ENCODE measurements at regions not wholly inside any gene's neighbourhood (a gene's known extent, or its start where the extent isn't known, plus 50 kb on each side); places are given as distances from the start of the nearest gene placed in this dataset.

DNA sequence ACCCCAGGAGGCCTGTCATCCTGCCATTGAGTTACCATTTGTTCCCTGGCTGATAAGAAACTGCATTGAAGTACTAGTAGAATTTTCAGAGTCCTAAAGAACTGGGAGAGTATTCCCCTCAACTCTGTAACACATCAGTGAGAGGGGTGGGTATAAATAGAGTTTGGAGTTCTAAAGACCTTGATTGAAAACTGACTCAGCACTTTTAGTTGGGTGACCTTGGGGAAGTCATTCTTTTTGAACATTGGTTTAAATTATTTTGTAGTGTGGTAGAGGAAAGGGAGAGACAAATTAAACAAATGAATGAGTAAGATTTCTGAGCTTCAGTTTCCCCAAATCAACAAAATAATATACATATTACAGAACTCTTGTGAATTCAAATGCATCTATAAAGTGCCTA lies 344.5 kb upstream of the THBS1 start:
- no peaks in the 10 kb centered on the region for H3K4me1 ChIP-seq
- no peaks in the 10 kb centered on the region for H3K36me3 ChIP-seq
- H3K27ac ChIP-seq: peak overlapping the region in 1 of 8 donors; percentile 18
- DNase-seq: no peak
- intact Hi-C loops (cut with DNase I; ENCODE audit: low total_unique reads): no loop called here
- H3K27me3 ChIP-seq (replicated peaks in 1 of 7): no peaks in the 10 kb centered on the region
- H3K4me3 ChIP-seq: no peak overlapping the region
- H3K9me3 ChIP-seq: no peaks in the 10 kb centered on the region
- no peak for TF ChIP-seq POLR2AphosphoS5 (IDR thresholded peaks at IDR 0.05)
- TF ChIP-seq, protein P1, sequence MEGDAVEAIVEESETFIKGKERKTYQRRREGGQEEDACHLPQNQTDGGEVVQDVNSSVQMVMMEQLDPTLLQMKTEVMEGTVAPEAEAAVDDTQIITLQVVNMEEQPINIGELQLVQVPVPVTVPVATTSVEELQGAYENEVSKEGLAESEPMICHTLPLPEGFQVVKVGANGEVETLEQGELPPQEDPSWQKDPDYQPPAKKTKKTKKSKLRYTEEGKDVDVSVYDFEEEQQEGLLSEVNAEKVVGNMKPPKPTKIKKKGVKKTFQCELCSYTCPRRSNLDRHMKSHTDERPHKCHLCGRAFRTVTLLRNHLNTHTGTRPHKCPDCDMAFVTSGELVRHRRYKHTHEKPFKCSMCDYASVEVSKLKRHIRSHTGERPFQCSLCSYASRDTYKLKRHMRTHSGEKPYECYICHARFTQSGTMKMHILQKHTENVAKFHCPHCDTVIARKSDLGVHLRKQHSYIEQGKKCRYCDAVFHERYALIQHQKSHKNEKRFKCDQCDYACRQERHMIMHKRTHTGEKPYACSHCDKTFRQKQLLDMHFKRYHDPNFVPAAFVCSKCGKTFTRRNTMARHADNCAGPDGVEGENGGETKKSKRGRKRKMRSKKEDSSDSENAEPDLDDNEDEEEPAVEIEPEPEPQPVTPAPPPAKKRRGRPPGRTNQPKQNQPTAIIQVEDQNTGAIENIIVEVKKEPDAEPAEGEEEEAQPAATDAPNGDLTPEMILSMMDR (IDR thresholded peaks at IDR 0.05 in 8 of 11, conservative IDR thresholded peaks at IDR 0.05 in 3 of 11): no peak
- no peak for TF ChIP-seq POLR2A (IDR thresholded peaks at IDR 0.05)

DNA sequence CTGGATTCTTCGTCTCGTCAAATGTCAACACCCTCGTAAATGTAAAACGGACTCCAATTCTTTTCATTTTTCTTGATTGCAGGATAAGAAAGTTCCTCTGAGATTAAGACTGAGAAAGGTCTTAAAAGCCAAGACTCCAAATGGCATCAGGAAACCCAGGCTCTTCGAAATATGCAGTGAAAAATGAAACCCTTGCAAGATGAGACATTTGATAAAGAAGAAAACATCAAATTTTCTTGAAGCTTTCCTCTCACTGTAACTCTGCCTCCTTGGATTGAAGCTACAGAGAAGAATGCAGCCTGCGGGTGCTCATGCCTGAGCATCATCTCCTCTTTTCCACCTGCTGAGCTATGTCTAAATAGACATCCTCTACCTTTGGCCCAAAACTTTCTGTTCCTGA lies 342.4 kb upstream of the THBS1 start:
- 75 to 88% (median 85%) methylated on average over 6 of the region's 6 CpGs for WGBS, 5 donors
- no peak for TF ChIP-seq POLR2AphosphoS5 (IDR thresholded peaks at IDR 0.05)
- TF ChIP-seq POLR2A (IDR thresholded peaks at IDR 0.05): no peak
- TF ChIP-seq, protein P1 (IDR thresholded peaks at IDR 0.05 in 8 of 11, conservative IDR thresholded peaks at IDR 0.05 in 3 of 11): no peak
- DNase-seq: no peak
- no peaks in the 10 kb centered on the region for H3K36me3 ChIP-seq
- no peaks in the 10 kb centered on the region for H3K27me3 ChIP-seq (replicated peaks in 1 of 7)
- intact Hi-C loops (cut with DNase I; ENCODE audit: low total_unique reads): no loop called here
- H3K4me3 ChIP-seq: no peak overlapping the region
- H3K4me1 ChIP-seq: no peaks in the 10 kb centered on the region
- H3K27ac ChIP-seq: no peak overlapping the region
- no peaks in the 10 kb centered on the region for H3K9me3 ChIP-seq

DNA sequence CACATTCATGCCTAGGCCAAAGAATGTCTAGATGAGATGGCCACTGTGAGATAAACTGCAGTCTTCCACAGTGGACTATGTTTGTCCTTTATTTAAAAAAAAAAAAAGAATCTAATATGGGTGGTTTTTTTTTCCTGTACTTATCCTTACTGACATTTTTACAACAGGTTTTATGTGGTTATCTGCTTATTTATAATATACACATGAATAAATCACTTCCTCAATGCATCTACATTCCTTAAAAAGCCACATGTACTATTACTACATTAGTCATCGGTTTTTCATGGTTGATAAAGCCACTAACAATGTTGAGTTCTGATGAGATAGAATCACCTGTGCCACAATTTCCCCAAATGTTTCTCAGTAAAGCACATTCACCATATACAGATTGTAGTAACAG lies 341.3 kb upstream of the THBS1 start:
- Histone ChIP-seq H3K9me3 (no peaks in the 10 kb centered on the region), H3K4me1 (no peaks in the 10 kb centered on the region), H3K4me3 (no peak overlapping the region), H3K27ac (no peak overlapping the region), H3K27me3 (replicated peaks in 1 of 7) (no peaks in the 10 kb centered on the region), H3K36me3 (no peaks in the 10 kb centered on the region)
- intact Hi-C loops (cut with DNase I; ENCODE audit: low total_unique reads): no loop called here
- 78 to 89% (median 85%) methylated on average over 1 of the region's 1 CpG for WGBS, 5 donors
- TF ChIP-seq POLR2AphosphoS5 (IDR thresholded peaks at IDR 0.05): no peak
- no peak for TF ChIP-seq POLR2A (IDR thresholded peaks at IDR 0.05)
- TF ChIP-seq, protein P1 (IDR thresholded peaks at IDR 0.05 in 8 of 11, conservative IDR thresholded peaks at IDR 0.05 in 3 of 11): no peak
- no peak for DNase-seq

DNA sequence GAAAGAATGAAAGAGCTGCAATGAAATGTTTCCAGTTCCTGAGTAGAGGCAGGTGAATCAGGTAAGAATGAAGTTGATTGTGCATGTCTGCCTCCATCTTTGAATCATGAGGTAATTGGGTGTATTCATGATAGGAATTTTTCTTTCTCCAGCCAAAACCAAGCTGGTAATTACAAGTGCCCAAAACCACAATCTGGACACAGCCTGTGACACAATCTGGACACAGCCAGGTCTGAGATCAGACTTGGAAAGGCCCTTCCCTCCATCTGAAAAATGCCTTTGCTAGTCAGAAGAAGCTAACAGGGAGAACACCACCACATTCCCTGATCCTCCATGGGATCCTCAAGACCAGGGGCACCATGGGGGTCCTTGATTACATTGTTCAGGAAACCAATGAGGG lies 338.5 kb upstream of the THBS1 start:
- no peaks in the 10 kb centered on the region for H3K27me3 ChIP-seq (replicated peaks in 1 of 7)
- no peak overlapping the region for H3K4me3 ChIP-seq
- H3K4me1 ChIP-seq: no peaks in the 10 kb centered on the region
- no peaks in the 10 kb centered on the region for H3K9me3 ChIP-seq
- TF ChIP-seq POLR2AphosphoS5 (IDR thresholded peaks at IDR 0.05): no peak
- TF ChIP-seq POLR2A (IDR thresholded peaks at IDR 0.05): no peak
- TF ChIP-seq, protein P1 (IDR thresholded peaks at IDR 0.05 in 8 of 11, conservative IDR thresholded peaks at IDR 0.05 in 3 of 11): no peak
- intact Hi-C loops (cut with DNase I; ENCODE audit: low total_unique reads): no loop called here
- H3K27ac ChIP-seq: no peak overlapping the region
- DNase-seq: no peak
- H3K36me3 ChIP-seq: no peaks in the 10 kb centered on the region

Data from spleen (tissue), 11 donors.